ENCODE measurements at regions not wholly inside any gene's neighbourhood (a gene's known extent, or its start where the extent isn't known, plus 50 kb on each side); places are given as distances from the start of the nearest gene placed in this dataset.

GRCh38 chr3:163011596-163011995, 1515.0 kb downstream of the OTOL1 start:
- no peak for TF ChIP-seq POLR2A (IDR thresholded peaks at IDR 0.05; ENCODE audit: low read depth, low read length)
- no peak for TF ChIP-seq SMAD1 (IDR thresholded peaks at IDR 0.05; ENCODE audit: low read depth, partially characterized antibody)
